Activated CD4-positive, alpha-beta T cell treated with anti-CD3 and anti-CD28 coated beads for 4 hours (primary cell): ENCODE measurements at regions not wholly inside any gene's neighbourhood (a gene's known extent, or its start where the extent isn't known, plus 50 kb on each side); places are given as distances from the start of the nearest gene placed in this dataset.
"Not testable (repeated sequence)": the region's sequence is repeated elsewhere in the genome, so short reads cannot be mapped to it uniquely, and the experiment has no call there.

Experiments used
- DNase-seq, 2 donors: peaks; one replicate each; pipeline ENCODE4 v3.0.0-alpha.2; 2020

DNA sequence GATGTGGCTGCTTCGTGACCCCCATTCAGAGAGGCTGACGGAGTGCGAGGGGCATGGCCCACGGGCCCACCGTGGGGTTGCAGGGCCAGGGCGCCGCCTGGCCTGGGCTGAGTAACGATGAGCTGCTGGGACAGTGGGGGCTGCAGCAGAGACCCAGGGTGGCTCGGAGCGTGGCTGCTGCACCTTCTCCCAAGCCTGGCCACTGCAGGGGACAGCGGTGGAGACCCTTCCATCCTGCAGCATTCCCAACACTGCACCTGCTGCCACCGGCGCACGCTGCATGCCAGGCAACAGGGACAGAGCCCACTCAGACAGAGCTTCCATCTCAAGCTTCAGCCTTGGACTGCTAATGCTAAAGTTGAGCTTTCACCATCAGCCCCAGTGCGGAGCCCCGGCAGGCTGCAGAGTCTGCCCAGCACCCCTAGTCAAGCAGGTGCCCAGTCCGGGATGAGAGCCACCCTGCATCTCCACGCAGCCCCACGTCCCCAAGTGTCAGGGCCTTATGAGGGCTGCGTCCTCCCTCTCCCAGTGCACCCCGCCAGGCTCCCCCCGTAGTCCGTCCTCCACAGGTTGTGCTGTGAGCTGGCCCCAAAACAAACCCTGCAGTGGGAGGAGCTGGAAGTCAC, 89.4 kb upstream of the AFDN start:
- DNase-seq = no peak

DNA sequence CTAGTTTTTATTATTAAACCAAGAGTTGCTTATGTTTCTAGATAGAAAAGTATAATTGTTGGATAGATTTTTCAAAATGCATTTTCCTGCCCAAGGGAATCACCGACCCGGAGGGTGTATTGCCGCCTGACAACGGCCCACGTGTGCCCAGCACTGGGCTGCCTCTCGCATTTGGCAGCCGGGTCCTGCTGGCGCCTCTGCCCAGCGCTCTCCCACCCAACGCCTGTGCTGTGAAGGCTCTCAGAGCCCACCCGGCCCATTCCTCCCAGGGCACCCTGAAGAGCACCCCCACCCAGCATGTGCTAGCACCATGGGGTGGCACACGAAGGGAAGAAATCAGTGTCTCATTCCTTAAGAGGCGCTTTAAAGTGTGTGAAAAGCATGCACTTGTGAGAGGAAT, 88.3 kb upstream of the AFDN start:
- no peak for DNase-seq

DNA sequence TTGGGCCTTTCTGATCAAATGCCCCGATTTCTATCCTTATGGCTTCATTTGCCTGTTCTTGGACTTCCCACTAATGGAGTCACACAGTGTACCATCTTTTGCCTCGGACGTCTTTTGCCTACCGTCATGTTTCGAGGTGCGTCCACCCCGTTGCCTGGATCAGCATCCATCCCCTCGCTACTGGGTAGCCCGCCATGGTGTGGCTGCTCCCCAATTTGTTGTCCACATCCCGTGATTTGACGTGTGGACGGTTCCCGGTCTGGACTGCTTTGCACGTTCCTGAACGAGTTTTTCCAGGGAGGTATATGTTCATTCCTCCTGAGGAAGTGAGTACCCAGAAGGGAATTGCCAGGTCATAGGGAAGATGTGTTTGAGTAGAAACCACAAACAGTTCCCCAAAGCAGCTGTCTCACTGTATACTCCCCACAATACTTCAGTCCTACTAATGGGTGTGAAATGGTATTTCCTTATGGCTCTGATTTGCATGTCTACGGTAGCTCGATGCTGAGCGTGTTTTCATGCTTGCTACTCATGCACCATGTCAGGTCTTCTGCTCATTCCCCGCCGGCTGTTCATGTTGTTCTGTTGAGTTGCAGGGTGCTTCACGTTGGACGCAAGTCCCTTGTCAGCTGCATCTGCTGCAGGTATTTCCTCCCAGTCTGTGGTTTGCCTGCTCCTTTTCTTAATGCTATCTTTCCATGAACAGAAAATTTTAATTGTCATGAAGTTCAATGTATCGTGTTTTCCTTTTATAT, 86.8 kb upstream of the AFDN start:
- DNase-seq = no peak

DNA sequence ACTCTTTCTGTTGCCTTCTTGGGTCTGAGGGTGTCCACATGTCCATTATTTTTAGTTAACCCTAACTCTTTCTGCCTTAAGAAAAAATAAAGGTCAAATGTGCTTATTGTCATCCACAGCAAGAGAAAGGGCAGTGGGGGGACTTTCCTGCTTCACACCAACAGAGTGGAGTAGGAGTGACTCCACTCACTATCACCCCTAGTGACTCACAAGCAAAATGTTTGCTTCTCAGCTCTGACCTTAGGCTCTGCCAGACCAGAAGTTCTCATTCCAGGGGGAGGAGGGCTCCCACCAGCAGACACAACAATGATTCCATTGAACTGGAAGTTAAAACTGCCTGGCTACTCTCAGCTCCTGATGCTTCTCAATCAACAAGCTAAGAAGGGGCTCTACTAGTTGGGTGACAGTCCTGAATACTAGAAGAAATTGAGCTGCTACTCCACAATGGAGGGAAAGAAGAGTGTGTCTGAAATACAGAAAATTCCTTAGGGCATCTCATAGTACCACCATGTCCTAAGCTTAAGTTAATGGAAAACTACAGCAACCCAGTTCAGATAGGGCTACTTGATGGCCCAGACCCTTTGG, 83.9 kb upstream of the AFDN start:
- no peak for DNase-seq

DNA sequence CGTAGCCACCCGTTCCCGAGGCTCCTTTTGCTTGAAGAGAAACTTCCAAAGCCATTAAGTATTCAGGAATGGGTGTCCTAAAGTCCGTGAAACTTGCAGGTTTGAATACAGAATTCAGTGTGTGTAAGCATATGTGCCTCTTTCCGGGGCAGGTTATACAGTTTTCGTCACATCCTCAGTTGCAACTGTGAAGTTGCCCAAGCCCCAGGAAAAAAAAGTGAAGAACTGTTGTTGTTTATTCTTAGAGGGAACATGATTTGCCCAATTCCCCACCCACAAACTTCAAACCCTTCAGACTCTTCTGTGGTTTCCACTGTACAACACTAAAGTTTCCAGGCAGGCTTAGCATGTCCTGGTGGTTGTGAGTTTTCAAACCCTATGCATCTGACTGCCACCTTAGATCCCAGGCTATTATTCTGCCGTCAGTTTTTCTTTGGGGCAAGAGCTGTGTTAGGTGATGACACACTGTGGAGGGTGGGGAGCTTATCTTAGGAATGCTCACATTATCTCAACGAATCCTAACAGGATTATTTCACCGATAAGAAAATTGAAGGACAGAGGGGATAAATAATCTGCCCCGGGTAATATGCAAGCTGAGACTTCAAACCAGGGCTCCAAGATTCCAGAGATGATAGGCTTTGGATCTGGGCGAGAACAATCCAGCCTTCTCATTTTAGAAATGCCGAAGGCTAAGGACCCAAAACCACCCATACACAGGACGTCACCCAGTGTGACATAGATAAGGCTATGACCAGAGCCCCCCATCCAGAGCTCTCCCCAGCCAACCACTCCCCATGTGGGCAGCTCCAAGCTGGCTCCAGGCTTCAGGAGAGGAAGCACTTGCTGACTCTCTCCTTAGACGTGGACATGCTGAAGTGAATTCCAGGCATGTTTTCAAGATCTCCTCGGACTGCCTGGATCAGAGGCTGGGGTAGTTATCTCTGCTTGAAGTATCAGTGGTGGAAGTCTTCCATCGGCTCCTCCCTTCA, 81.7 kb upstream of the AFDN start:
- no peak for DNase-seq

DNA sequence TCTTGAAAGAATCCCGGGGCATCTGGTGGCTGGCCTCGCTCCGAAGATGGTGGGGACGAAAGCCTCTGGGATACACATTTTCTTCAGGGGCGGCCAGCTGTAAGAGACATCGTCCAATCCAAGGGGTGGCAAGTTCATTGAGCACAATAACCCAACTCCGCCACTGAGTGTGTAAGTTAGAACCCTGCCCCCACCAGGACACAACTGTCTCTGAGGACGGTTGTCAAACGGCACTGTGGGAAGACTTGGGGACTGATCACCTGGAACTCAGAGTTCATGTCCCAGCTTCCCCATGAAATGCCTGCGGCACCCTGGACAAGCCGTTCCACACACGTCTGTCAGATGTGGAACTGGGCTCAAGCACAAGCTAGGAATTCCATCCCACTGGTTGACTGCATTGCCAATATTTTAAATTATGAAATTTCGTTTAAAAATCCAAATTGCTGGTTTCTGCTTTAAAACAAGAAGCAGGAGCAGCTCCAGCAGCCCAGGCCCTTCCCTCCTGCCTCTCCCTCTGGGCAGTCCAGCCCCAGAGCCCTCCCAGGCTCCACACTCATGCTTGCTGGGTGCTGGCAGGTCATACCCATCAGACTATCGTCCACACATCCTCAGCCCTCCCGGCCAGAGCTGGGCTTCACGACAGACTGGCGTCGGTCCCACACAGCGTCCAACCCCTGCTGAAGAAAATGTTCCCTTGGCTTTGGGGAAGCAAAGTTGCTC, 80.9 kb upstream of the AFDN start:
- DNase-seq = no peak

DNA sequence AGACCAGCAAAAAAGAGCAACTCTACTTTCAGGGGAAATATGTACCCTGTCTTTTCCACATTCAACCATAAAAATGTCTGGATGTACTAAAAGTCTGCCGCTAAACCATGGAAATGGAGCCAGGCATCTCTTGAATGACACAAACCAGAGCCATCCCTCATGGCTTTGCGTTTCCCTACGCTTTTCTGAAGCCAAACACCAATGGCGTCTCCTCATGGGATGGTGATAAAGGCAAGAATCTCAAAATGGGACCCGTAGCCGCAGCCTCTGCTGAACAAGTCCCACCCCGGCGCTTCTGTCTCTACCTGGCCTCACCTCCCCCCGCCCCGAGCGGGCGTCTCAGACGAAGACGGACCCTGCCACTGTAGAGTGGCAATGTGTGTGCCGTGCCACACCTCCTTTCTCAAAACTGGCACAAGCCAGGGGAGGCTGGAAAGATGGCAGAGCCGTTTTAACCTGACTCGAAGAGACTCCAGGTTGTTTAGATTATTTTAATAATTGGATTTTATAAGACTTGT, 80.3 kb upstream of the AFDN start:
- no peak for DNase-seq

DNA sequence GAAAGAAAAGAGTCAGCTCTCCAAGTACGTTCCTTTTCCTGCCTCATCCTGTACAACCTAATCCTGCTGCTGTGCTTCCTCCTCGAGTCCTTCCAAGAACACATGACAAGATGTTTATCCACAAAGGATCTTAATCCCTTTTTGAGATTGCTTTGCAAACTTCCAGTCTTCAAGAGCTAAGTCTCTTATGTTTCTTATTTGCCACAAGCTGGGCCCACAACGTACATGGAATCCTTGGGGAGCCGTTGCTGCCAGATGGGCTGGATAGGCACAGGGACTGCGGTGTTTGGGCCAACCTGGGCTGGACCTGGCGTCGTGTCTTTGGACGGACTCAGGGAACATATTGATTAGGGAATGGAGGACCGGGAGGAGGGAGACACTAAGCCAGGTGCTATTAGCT, 79.7 kb upstream of the AFDN start:
- DNase-seq = no peak

DNA sequence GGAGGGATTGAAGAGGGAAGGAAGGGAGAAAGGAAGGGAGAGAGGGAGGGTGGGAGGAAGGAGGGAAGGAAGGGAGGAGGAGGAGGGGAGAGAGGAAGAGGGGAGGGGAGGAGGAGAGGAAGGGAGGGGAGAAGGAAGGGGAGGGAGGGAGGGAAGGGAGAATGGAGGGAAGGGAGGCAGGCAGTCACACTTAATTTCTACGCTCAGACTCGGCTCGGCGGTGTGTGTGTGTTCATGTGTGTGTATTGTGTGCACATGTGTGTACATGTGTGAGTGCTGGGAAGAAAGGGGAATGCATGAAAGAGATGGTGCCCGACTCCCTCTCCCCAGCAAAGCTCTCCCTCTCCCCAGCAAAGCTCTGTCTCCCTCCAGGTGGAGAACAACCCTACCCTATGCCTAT, 79.1 kb upstream of the AFDN start:
- no peak for DNase-seq

DNA sequence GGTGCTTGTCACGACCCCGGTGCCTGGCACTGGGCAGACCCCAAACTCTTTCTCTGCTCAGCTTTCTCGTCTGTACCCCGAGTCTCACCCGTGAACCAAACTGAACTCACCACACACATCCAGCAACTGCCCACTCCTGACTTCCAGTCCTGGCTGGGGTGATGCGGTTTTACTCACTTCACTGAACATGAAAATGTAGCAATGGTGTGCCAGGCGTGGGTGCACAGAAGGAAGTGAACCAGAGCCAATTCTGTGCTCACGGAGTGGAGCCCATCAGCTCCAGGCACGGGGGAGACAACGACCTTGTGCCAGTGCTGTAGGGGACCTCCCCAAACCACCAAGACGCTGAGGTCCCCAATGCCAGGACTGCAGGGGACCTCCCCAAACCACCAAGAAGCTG, 78.7 kb upstream of the AFDN start:
- no peak for DNase-seq

DNA sequence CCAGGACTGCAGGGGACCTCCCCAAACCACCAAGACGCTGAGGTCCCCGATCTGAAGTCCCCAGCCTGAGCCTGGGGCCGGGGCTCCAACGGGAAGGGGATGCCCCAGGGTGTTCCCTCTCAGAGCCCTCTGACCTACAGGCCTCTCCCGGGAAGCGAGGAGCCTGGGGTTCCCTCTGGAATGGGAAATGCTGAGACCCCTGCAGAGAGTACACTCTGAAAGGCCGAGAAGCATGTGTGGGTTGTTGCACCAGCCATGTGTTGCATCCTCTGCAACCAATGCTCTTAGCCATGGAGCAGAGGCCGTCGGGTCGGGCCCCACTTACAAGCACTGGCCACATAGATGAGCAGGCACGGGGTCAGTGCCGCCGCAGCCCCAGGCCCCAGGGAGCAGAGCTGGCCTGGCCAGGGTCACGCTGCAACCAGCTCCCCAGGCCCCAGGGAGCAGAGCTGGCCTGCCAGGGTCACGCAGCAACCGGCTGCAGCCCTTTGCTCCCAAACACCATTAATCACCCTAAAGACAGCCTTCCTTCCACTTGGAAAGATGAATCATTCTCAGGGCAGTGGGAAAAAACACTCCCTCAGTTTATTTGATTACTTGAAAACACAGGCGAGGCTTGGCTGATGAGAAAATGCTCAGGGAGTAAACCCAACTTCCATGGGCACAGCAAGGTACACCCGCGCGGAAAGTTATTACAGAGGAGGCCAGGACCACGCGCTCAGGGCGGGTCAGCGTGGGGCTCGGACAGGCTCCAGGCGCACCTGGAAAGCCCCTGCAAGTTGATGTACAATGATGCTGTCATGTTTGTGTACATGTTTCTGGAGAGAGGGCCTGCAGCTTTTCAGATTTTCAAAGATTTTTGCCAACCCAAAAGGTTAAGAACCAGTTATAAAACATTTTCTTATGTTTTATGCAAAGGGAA, 78.0 kb upstream of the AFDN start:
- no peak for DNase-seq

DNA sequence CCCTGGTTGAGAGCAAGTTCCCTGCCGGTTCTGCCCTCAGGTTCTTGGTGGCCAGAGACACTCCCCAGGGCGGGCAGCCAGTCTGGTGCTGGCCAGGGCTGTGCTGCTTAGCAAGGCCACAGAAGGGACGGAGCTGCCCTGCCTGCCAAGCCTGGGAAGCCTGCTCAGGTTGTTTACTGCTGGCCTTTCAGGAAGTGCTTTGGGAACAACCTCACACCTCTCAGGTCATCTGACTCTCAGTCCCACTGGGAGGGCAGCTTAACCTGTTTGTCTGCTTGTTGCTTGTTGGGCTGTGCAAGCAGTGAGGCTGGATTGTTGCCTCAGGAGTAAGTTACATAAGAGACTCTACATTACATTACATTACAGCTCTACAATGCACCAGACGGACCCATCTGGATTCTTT, 75.8 kb upstream of the AFDN start:
- DNase-seq = no peak

DNA sequence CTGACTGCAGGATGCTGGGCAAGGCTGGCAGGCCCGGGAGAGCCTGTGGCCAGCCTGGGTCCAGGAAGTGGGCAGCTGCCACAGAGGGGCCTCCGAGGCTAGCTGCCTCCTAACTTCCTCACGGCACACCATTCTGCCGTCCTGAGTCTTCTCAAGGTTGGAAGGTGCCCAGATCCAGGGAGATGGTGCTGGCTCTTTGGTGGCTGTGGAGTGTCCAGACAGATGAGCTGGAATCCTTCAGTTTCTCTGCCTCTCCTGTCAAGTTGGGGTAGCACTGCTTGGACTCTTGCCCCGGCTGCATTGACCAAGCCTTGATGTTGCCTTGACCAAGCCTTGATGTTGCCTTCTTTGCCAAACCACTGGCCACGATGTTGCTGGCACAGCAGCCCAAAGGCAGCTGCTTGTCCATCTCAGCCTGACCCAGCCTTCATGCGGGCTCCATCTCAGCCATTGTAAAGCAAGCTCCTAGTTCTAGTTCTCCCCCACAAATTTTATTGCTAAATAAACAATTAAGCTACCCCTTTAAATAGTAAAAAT, 75.1 kb upstream of the AFDN start:
- DNase-seq = no peak

DNA sequence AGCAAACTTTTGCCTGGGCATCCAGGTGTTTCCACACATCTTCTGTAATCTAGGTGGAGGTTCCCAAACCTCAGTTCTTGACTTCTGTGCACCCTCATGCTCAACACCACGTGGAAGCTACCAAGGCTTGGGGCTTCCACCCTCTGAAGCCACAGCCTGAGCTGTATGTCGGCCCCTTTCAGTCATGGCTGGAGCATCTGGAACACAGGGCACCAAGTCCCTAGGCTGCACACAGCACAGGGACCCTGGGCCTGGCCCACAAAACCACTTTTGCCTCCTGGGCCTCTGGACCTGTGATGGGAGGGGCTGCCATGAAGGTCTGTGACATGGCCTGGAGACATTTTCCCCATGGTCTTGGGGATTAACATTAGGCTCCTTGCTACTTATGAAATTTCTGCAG, 73.4 kb upstream of the AFDN start:
- not testable (repeated sequence) for DNase-seq

DNA sequence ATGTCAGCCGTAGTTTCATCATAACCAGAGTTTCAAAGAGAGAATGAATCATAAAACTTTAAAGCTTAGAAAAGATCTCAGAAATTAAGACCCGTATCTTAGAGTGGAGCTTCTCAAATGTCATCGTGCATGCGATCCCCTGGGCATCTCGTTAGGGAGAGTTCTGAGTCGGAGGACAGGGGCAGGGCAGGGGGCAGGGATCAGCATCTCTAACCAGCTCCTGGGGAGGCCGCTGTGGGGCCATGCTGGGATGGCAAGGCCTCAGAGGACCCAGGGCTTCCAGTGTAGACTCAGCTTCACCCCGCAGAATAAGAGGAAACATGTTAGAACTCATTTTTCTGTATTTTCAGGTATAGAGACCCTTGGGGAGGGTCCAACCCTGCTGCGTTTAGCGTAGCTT, 72.0 kb upstream of the AFDN start:
- DNase-seq = no peak

DNA sequence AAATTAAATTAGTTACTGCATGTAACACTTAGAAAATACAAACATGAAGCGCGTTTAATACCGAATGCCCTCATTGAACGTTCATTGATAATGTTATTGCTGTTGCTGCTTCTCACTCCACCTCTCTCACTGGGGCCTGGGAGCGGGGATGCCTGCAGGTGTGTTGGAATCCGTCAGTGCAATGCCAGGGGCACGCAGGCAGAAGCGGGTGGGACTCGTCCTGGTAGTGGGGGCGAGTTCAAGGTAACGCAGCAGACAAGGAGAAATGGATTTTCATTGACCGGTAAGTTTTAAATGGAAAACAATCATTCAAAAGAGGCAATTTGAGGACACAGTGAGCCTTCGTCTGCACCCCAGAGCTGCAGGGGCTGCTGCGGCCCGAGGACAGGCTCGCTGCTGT, 71.2 kb upstream of the AFDN start:
- DNase-seq = no peak

DNA sequence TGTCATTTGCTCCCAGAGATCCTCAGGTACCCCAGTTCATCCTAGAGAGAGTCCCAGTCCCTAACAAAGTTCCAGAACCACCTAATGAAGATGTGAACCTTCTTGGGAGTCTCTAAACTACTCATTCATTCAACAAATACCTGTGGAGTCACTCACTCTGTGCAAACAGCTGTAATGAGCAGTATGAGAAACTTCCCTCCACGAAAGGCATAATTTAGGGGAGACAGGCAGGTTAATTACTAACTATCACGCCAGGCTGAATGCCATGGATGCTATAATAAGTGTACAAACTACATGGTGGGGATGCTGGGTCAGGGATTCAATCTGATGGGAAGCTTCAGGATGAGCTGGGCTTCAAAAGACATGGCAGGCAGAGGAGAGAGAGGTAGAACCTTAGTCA, 70.1 kb upstream of the AFDN start:
- no peak for DNase-seq

DNA sequence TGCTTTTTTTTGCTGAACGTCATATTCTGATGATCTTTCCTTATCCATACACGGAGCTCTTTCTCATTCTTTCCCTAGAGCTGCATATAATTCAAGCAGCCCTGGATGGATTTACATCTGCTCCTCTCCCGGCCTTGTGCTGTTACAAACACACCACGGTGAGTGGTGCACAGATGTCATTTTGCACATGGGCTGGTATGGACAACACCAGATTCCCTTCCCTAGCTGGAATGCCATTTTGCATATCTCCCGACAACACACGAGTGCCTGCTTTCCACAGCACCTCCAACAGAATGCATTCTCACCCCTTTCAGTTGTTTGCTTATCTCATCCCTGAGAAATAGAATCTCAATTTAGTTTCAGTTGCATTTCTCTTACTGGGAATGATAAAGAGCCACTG, 69.5 kb upstream of the AFDN start:
- DNase-seq = no peak

DNA sequence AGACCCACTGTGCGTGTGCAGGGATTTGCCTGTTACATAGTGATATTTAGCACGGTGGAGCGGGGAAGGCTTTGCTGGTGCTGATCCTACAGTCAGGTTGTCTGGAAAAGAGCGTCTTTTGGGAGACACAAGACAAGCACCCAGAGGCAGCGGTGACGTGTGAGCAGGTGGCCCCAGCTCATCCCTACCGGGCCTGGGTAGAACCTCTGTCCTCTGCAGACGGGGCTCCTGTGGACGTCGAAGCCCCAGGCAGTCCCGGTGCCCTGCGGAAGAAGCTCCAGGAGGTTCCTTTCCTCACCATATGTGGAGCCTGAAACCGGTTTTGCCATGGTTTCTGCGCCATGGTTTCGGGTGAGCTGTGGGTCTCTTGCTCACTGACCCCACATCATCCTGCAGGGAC, 68.9 kb upstream of the AFDN start:
- no peak for DNase-seq

DNA sequence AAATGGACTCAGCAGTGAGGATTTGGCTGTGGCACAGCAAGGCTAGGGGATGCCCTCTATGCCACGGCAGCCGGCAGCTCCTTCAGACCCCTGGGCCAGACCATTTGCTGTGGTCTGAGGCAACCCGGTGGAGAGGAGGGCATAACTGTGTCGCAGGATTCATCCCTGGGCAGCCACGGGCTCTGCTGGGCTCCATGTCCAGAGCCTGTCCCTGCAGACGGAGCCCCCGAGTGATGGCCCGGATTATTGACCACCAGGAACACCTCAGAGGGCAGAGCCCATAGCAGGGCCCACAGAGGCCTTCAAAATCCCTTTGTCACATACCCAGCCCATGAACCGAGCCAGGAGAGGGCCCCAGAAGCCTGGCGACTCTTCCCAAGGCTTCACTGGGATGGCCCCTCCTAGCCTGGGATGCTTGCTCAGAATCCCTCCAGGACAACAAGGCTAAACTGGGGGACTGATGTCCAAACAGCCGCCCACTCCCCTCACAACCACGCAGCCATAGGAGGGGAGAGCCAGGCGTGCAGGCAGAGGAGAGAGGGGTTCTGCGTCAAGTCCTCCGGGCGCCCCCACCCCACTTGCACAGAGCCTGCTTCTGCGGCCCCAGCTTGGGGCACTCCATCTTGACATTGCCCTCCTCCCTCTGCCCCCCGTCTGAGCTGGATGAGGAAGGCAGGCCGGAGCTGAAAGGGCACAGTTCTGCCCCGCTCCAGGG, 68.2 kb upstream of the AFDN start:
- no peak for DNase-seq
